HEK293 (cell line): ENCODE measurements at regions not wholly inside any gene's neighbourhood (a gene's known extent, or its start where the extent isn't known, plus 50 kb on each side); places are given as distances from the start of the nearest gene placed in this dataset.

ENCODE experiments used
- ATF2 ChIP-seq: fragments of 450-650 bp; formaldehyde crosslinking; IDR thresholded peaks from 2 replicates; pipeline ENCODE4 v1.5.1; 2016; ENCODE audit warnings: missing biosample characterization, missing genetic modification characterization, low read depth
- CTCF ChIP-seq: fragments of 450-650 bp; formaldehyde crosslinking; IDR thresholded peaks from 2 replicates; pipeline ENCODE4 v1.5.1; 2016; ENCODE audit warnings: missing biosample characterization, missing genetic modification characterization
- GLIS1 ChIP-seq: fragments of 450-650 bp; formaldehyde crosslinking; IDR thresholded peaks from 2 replicates; pipeline ENCODE4 v1.5.1; 2016; ENCODE audit warnings: missing biosample characterization, missing genetic modification characterization
- RBAK ChIP-seq: fragments of 450-650 bp; formaldehyde crosslinking; IDR thresholded peaks from 2 replicates; pipeline ENCODE4 v1.5.1; 2016; ENCODE audit warnings: missing biosample characterization, missing genetic modification characterization
- REST ChIP-seq: fragments of 450-650 bp; formaldehyde crosslinking; IDR thresholded peaks from 2 replicates; pipeline ENCODE4 v1.5.1; 2016; ENCODE audit warnings: missing biosample characterization, missing genetic modification characterization
- TRIM28 ChIP-seq: IDR thresholded peaks from 2 replicates; pipeline ENCODE4 v1.6.1; 2011; ENCODE audit warnings: low read length, control low read depth, borderline replicate concordance
- ZBTB20 ChIP-seq: fragments of 450-650 bp; formaldehyde crosslinking; IDR thresholded peaks from 2 replicates; pipeline ENCODE4 v1.5.1; 2016; ENCODE audit warnings: missing biosample characterization, missing genetic modification characterization
- ZBTB8A ChIP-seq: fragments of 450-650 bp; formaldehyde crosslinking; IDR thresholded peaks from 2 replicates; pipeline ENCODE4 v1.5.1; 2016; ENCODE audit warnings: missing biosample characterization, missing genetic modification characterization
- ZNF132 ChIP-seq: fragments of 450-650 bp; formaldehyde crosslinking; IDR thresholded peaks from 2 replicates; pipeline ENCODE4 v1.5.1; 2017; ENCODE audit warnings: missing biosample characterization, missing genetic modification characterization, borderline replicate concordance
- ZNF530 ChIP-seq: fragments of 450-650 bp; formaldehyde crosslinking; IDR thresholded peaks from 2 replicates; pipeline ENCODE4 v1.5.1; 2016; ENCODE audit warnings: low read depth, missing biosample characterization, missing genetic modification characterization
- ZNF549 ChIP-seq: fragments of 450-650 bp; IDR thresholded peaks from 2 replicates; pipeline ENCODE4 v1.5.1; 2018; ENCODE audit warnings: missing biosample characterization, missing genetic modification characterization, mild to moderate bottlenecking, inconsistent platforms, moderate library complexity
- ZNF660 ChIP-seq: fragments of 450-650 bp; IDR thresholded peaks from 2 replicates; pipeline ENCODE4 v1.5.1; 2018; ENCODE audit warnings: missing biosample characterization, mild to moderate bottlenecking, missing genetic modification characterization

- TF ChIP-seq ATF2 (tag by site-specific recombination), result no peak
- no peak for TF ChIP-seq ZNF660 (tag by site-specific recombination)
- TF ChIP-seq ZNF132 (tag by site-specific recombination), result no peak
- TF ChIP-seq GLIS1 (tag by site-specific recombination), result no peak
- no peak for TF ChIP-seq TRIM28
- TF ChIP-seq CTCF (tag by site-specific recombination), result no peak
- TF ChIP-seq REST (tag by site-specific recombination), result no peak
- TF ChIP-seq RBAK, result no peak
- TF ChIP-seq ZBTB20, result no peak
- TF ChIP-seq ZBTB8A, result no peak
- no peak for TF ChIP-seq ZNF530
- TF ChIP-seq ZNF549, result no peak
Observed at GRCh38 chr12:124177951-124178316, 117.0 kb upstream of the RFLNA start.
